OCI-LY3 (cell line): ENCODE measurements at regions not wholly inside any gene's neighbourhood (a gene's known extent, or its start where the extent isn't known, plus 50 kb on each side); places are given as distances from the start of the nearest gene placed in this dataset.

Experiments used
- EZH2phosphoT487 ChIP-seq: fragments of 200-600 bp; shearing (Covaris generic); IDR thresholded peaks from 2 replicates; pipeline ENCODE4 v1.6.1; 2018; ENCODE audit warnings: antibody characterized with exemption, mixed run types, low read depth
- TF ChIP-seq, protein P1 (sequence below): fragments of 200-600, 300-600 bp; sonication (generic); IDR thresholded peaks from 2 replicates; pipeline ENCODE4 v1.5.1; 2014; ENCODE audit warnings: antibody characterized with exemption, low read length, low read depth

DNA sequence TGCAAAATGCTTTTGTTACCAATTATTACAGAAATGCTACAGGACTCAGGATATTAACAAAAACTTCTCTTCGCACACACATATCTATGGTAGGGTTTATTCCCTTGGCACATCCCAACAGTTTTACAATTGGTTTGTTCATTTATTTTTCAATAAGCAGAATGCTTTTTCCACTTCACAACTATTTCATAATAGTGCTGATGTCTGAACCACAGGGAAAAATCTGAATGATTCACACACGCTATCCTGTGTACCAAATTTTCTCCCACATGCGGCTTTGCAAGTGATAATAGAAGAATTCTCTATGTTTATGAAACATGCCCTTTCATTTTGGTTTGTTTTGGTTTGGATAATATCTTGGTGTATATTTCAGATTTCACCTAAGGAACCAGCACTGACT is 725.7 kb upstream of the TENM3 start:
- TF ChIP-seq, protein P1, sequence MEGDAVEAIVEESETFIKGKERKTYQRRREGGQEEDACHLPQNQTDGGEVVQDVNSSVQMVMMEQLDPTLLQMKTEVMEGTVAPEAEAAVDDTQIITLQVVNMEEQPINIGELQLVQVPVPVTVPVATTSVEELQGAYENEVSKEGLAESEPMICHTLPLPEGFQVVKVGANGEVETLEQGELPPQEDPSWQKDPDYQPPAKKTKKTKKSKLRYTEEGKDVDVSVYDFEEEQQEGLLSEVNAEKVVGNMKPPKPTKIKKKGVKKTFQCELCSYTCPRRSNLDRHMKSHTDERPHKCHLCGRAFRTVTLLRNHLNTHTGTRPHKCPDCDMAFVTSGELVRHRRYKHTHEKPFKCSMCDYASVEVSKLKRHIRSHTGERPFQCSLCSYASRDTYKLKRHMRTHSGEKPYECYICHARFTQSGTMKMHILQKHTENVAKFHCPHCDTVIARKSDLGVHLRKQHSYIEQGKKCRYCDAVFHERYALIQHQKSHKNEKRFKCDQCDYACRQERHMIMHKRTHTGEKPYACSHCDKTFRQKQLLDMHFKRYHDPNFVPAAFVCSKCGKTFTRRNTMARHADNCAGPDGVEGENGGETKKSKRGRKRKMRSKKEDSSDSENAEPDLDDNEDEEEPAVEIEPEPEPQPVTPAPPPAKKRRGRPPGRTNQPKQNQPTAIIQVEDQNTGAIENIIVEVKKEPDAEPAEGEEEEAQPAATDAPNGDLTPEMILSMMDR = no peak
- TF ChIP-seq EZH2phosphoT487 = no peak
